GM21576 (cell line): ENCODE measurements at regions not wholly inside any gene's neighbourhood (a gene's known extent, or its start where the extent isn't known, plus 50 kb on each side); places are given as distances from the start of the nearest gene placed in this dataset.

Source experiments
- ATAC-seq: cut with Tn5 transposase; IDR thresholded peaks from one replicate; pipeline ENCODE4 v1.9.1; 2021; ENCODE audit warnings: mild to moderate bottlenecking, moderate library complexity; ENCODE audit not compliant: unreplicated experiment

DNA sequence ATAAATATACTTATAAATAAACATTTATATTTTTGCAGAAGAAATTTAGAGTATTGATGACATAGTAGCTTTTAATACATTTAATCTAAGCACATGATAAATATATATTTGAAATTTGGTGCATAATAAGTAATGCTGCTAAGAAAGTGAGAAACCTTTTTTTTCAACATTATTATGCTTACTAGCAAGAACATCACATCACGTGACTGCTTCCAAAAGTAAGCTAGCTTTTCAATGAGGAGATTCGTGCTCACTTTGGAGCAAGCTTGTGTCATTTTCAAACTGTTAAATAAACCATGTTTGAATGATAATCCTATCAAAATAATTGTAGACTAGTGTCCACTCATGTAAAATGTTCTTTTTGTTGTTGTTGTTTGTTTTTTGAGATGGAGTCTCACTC lies 109.0 kb upstream of the SLC4A7 start:
- ATAC-seq: no peak

DNA sequence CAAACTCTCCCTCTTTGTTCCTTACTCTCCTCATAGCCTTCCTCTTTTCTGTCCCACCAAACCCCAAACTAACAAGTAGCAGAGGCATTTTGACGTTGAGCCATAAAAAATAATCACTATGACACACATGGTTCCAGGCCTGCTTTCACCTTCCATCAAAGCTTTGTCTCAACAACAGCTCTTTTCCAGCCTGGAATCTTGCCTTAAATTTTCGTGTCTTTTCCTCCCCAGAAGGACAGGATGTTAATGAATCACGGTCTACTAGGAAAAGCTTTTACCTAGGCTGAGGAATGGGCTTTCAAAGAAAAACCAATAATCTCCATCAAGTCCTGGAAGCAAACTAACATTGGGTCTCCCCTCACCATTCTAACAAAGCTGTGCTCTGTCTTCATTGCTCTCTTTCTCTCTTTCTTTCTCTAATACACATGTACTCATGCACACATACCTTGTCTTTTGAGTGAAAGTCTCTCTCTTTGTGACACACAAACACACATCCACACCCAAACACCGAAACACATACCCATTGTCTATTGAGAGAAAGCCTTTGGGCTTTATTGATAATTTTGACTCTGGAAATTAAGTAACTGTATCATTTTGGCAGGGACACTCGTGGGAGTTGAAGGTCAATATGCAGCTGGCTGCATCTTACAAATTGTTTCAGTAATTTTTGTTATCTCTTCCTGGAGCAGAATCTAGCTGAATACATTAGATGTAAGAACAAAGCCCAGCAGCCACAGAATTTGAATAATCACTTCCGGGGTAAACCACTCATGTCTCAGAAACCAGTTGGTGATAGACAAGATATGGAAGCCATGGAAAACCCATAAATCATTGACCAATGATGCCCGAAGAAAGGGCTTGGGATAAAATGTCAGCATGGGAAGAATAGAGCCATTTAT lies 107.4 kb upstream of the SLC4A7 start:
- no peak for ATAC-seq

DNA sequence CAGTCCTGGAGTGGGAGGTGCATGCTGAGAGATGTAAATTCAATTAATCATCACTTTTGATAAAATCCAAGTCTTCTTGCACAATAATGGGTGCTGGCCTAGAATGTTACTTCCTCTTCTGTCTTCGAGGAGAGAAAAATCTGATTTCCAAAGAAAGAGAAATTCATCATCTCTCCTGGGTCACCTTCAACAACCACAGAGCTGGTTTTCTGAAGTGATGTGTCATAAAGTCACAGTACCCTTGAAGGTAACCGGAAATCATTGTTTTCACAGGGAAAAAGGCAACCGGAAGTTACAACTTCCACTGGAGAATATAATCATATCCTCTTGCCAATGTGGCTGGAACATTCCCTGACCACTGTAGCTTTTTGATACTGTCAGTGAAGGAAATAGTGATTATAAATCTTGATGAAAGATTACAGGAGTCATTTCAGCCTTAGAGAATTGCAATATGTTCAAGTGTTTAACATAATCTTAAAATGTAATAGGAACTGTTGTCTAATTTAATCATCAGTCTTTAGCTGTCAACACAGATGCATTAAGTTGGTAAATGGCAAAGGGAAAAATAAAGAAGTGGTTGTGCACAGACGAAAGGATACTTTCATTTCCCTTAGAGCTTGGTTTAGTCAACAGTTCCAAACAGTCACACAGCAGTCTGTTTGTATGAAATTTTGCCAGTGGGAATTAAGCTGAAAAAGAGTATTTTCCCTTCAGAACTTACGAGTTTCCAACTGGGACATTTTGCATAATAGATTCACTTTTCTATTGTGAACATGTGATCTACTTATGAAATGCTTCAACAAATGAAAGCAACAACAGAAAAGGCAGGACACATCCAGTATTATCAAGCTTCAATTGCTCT lies 106.5 kb upstream of the SLC4A7 start:
- no peak for ATAC-seq

DNA sequence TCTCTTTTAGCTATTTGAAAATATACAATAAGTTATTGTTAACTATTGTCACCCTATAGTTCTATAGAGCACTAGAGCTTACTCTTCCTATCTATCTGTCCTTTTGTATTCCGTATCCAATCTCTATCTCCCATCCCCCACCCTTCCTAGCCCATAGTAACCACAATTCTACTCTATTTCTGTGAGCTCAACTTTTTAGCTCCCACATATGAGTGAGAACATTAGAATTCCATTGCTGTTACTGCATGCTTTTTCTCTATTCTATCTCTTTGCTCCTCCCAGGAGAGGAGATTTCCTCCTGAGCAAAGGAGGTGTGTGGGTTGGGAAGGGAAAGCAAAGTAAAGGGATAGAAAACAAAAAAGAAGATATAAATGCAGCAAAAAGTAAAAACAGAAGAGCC lies 105.6 kb upstream of the SLC4A7 start:
- ATAC-seq: no peak

DNA sequence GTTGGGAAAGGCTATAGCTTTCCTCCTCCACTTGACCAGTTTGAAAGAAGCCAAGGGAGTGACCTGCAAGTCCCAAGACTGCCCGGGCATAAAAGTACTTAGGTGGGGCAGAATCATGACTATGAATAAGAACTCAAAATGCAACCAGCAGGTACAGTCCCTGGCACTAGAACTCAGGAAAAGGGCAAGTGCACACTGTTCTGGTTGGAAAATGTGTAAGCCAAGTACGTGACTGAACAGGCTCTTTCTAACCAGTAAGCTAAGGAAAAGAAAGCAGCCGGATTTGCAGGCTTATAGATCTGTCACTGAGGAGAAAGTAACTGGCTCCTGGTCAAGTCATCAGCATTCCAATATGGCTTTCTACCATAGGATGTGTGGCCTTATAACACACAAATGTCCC lies 101.2 kb upstream of the SLC4A7 start:
- no peak for ATAC-seq

DNA sequence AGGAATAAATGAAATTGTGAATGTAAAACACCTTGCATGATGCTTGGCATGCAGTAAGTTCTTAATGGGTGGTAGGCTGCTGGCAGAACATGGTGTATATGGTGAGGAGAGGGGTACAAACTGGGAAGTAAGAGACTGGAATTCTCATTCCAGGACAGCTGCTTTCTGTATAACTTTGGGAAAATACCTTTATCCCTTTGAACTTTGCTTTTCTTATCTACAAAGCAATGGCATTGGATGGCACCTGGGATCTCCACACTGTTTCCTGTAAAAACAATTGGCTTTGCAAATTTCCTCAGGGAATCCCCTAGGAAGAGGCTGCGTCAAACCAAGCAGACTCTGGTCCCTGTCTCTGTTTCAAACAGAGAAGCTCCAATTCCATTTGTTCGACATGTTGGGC lies 100.7 kb upstream of the SLC4A7 start:
- no peak for ATAC-seq

DNA sequence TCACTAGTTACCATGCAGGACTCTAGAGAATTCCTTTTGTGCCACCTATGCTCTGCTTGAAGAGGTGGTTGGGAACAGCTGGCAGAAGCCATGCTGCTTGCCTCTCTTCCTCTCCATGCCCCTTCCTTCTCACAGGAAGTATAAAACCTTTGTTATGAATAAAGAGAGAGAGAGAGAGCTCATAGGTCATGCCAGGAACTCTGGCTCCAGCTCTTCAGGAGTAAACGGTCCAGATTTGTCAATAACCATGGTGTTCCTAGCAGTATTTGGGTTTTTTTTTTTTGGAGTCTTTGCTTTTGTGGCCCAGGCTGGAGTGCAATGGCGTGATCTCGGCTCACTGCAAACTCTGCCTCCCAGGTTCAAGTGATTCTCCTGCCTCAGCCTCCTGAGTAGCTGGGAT lies 97.7 kb upstream of the SLC4A7 start:
- ATAC-seq: no peak

DNA sequence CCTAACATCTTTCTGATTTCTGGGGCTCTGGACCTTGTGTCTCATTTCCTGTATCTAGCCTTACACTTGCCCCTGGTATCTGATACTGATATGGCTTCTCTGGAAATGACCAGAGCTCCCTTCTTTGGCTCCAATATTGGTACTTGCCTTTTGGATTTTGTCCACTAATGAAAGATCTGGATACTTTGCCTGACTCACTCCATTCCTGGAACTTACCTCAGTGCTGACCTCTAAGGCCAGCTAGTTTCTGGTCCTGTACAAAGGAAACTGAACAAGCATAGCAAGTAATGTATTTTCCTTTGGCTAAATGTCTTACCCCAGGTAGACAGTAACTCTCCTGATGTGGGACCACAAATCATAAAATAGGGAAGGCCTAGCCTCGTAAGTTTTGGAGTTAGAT lies 93.8 kb upstream of the SLC4A7 start:
- ATAC-seq: no peak

DNA sequence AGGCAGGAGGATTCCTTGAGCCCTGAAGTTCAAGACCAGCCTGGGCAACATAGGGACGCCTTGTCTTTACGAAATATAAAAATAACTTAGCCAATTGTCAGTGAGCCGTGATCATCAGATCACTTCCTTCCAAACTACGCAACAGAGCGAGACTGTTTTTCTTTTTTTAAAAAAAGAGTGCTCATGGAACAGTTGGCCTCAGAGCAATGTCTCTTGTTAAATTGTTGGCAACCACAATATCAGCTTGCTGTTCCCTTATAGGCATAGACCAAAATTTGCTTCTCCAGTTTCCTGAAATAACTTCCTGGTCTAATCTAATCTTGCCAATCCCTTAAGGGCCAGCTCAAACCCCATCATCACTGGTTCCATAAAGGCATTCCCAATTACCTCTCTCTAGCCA lies 93.3 kb upstream of the SLC4A7 start:
- ATAC-seq: no peak

DNA sequence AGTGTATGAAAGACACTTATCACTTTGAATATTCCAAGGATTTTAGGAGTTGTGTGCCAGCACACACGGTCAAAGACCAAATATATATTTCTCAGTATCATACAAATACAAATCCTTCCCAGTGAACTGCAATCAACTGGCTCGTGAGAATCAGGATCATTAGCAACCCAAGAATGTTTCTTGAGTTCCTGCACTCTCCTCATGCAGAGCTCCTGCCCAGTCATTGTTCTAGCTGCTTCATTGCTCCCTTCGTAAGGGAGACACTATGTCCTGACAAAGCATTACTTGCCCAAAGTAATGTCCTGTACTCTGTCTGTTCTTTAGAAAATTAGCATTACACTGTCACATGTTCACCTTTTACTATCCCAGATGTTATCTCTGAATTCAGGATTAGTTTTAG lies 92.0 kb upstream of the SLC4A7 start:
- ATAC-seq: no peak

DNA sequence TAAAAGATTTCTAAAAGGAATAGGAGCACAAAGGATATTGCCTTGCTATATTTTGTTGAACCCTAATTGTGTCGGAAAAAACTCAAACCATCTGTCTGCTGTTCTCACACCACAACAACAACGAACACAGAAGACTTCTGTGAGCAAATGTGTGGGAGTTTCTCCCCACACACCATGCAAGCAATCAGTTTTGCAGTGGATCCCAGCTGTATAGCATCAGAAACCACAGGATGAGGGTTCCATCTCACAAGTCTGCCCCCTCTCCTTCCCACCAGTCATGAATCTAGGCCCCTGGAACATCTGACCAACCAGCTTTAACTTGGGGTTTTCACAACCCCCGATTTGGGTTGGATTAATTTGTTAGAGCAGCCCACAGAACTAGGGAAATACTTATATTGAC lies 91.3 kb upstream of the SLC4A7 start:
- ATAC-seq: no peak

DNA sequence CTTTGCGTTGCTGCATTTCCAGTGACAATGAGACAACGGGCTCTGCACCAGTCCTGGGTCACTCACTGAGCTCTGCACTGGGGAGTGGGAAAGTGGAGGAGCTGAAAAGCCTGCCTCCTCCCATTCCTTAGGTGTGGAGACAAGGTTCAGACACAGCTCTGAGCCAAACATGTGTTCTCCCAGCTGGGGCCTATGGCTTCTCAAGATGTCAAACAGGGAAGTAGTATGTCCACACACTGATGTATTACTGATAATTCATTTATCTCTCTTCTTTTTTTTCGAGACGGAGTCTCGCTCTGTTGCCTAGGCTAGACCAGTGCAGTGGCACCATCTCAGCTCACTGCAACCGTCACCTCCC lies 90.2 kb upstream of the SLC4A7 start:
- ATAC-seq: no peak

DNA sequence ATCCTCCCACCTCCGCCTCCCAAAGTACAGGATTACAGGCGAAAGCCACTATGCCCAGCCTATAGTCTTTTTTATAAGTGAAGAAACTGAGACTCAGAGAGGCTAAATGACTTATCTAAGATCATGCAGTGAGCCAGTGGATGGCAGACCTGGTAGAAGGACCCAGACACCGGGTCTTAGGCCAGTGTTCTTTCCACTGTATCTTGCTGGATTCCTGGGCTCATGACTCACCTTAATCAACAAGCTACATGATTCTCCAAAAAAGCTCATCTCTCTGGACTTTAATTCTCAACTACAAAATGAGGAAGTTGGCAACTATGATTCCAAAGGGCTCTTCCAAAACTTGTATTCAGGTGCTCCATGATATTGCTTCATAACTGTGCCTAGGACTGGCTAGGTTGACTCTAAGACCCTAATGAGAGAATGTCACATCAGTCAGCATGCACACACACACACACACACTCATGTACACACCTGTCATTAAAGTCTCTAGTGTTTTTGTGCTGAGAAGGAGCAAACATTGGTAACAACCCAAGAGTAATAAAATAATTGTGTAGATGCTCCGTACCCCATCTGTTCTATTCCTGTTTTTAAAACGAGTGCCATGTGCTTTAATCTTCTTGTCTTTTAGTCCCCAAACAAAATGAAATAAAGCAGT lies 89.7 kb upstream of the SLC4A7 start:
- no peak for ATAC-seq

DNA sequence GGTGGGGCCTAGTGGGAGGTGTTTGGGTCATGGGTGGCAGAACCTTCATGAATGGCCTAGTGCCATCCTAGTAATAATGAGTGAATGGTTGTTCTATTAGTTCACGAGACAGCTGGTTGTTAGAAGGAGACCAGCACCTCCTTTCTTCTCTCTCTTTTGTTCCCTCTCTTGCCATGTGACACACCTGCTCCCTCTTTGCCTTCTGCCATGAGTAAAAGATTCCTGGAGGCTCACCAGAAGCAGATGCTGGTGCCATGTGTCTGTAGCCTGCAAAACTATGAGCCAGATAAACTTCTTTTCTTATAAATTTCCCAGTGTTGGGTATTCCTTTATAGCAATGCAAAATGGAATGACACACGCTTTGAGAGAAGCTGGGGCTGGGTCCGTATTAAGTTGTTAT lies 89.0 kb upstream of the SLC4A7 start:
- no peak for ATAC-seq

DNA sequence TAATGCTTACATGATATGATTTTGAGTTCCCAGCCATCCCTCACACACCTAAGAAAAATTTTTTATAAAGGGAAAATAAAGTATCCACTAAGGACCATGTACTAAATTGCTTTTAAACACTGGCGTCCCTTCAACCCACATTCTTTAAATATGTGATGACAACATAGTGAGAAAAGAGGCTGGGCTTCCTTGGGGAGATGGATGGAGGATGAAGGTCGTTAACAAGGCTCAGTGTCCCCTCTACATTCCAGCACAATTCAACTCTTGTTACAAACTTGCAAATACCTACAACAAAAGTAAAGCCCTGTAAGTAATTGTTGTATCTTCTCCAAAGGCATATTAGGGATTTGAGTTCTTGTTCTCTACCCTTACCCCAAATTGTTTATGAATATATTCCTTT lies 87.2 kb upstream of the SLC4A7 start:
- no peak for ATAC-seq

DNA sequence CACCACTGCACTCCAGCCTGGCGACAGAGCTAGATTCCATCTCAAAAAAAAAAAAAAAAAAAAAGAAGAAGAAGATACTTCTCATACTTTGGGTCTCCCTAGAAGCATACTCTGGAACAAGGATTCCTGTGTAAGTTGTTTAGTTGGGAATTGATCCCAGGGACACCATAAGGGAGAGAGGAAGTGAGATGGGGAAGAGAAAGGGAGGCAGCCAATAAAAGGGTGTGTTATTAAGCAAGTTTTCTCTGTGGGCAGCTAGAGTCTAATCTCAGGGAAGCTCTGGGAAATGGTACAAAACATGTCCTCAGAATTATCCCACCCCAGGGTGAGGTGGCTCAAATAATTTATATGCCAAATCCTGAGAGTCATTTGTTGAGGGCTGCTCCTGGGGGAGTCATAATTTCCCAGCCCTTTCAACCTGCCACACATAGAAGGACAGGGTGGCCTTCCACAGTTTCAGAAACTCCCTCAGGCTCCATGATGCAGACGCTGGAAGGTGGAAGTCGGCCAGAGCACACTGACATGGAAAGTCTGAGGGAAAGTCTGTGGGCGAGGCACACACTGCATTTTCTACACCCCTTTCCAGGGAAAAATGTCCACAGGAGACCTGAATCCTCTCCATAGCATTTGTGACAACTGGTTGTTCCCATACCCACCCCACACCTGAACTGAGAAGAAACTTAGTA lies 86.4 kb upstream of the SLC4A7 start:
- no peak for ATAC-seq

DNA sequence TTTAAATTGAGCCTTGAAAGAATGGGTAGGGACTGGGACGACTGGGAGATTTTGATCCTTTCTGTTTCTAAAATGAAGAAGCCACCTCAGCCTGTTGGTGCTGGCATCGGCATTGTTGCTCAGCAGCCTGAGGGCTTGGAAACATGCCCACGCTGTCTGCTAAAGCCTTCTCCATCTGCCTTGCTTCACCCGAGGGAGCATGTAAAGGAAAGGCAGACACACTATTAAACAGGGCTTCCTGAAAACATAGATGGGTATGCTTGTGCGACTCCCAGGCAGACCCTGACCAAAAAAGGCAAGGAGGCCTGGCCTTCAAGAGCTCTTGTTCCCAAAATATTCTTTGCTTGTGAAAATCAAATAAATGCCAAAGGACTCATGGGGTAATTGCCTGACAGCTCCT lies 84.2 kb upstream of the SLC4A7 start:
- ATAC-seq: no peak

DNA sequence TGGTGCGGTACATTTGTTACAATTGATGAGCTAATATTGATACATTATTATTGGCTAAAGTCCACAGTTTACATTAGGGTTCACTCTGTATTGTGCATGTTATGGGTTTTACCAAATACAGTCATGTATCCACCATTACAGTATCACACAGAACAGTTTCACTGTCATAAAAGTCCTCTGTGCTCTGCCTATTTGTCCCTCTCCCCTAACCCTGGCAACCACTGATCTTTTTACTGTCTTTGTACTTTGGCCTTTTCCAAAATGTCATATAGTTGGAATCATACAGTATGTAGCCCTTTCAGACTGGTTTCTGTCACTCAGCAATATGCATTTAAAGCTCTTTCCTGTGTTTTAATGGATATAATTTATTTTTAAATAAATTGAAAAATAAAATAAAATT lies 83.1 kb upstream of the SLC4A7 start:
- ATAC-seq: no peak

DNA sequence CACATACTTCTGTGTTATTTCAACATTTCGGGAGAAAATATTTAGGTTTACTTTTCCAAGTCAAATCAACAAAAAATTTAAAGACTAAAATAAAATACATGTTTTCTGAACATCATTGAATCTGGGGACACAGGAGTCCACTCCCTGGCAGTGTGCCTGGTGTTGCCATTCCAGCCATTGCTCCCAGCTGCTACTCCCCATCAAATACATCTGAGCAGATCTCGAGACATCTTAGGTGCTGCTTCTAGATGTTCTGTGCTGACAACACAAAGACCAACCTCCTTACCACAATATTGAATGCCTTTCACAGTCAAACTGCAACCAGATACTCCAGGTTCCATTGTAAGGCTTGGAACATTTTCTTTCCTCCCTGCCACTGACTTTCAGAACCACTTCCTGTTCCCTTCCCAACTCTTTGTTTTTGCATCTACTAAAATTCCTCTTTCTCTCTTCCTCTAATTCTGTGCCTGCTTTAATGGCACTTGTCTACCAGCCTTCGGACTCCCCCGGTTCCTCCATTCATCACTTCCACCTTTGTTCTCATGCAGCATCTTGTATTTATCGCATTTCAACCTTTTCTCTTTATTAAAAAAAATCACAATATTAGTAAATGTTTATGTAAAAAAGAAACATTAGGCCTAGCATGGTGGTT lies 81.1 kb upstream of the SLC4A7 start:
- no peak for ATAC-seq

DNA sequence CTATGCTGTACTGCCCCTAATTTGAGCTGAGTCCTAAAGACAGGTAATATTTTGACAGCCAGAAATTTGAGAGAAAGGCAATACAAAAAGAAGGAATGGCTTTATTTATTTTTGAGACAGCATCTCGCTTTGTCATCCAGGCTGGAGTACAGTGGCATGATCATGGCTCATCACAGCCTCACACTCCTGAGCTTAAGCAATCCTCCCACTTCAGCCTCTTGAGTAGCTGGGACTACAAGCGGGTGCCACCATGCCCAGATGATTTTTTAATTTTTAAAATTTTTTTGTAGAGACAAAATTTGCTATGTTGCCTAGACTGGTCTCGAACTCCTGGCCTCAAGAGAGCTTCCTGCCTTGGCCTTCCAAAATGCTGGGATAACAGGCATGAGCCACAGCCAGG lies 77.4 kb upstream of the SLC4A7 start:
- no peak for ATAC-seq
